OCI-LY1 (cell line): ENCODE measurements at regions not wholly inside any gene's neighbourhood (a gene's known extent, or its start where the extent isn't known, plus 50 kb on each side); places are given as distances from the start of the nearest gene placed in this dataset.
"Not testable (repeated sequence)": the region's sequence is repeated elsewhere in the genome, so short reads cannot be mapped to it uniquely, and the experiment has no call there.

Experiments
- H2AFZ ChIP-seq: fragments of 200-600 bp; sonication (generic), shearing (Covaris generic); 2 replicates; pipeline ENCODE4 v1.6.0; 2014; ENCODE audit warnings: antibody characterized with exemption, mild to moderate bottlenecking, low read length
- H3F3A ChIP-seq: fragments of 200-600 bp; sonication (generic), shearing (Covaris generic); 2 replicates; pipeline ENCODE4 v1.6.0; 2014; ENCODE audit warnings: mild to moderate bottlenecking, antibody characterized with exemption, low read length, moderate library complexity; ENCODE audit not compliant: insufficient read depth
- H3K27ac ChIP-seq: fragments of 200-600 bp; sonication (generic); 2 replicates; pipeline ENCODE4 v1.5.1; 2014; ENCODE audit warnings: low read length, mixed run types, mild to moderate bottlenecking, low read depth; ENCODE audit not compliant: poor library complexity, severe bottlenecking
- H3K27me3 ChIP-seq: fragments of 200-600 bp; sonication (generic); 2 replicates; pipeline ENCODE4 v1.6.0; 2014; ENCODE audit warnings: antibody characterized with exemption, mild to moderate bottlenecking, low read length, moderate library complexity; ENCODE audit not compliant: insufficient read depth
- H3K36me3 ChIP-seq: fragments of 200-600 bp; sonication (generic); 2 replicates; pipeline ENCODE4 v1.6.1; 2014; ENCODE audit warnings: mild to moderate bottlenecking, antibody characterized with exemption, low read length, moderate library complexity, mixed read lengths; ENCODE audit not compliant: insufficient read depth
- H3K4me1 ChIP-seq: fragments of 200-600 bp; sonication (generic); 2 replicates; pipeline ENCODE4 v1.5.1; 2014; ENCODE audit warnings: mild to moderate bottlenecking, low read length, moderate library complexity; ENCODE audit not compliant: insufficient read depth, severe bottlenecking
- H3K4me2 ChIP-seq: fragments of 200-600 bp; sonication (generic), shearing (Covaris generic); 2 replicates; pipeline ENCODE4 v1.6.1; 2014; ENCODE audit warnings: low read length
- H3K4me3 ChIP-seq: fragments of 200-600 bp; sonication (generic); 2 replicates; pipeline ENCODE4 v1.5.1; 2014; ENCODE audit warnings: low read length, low read depth, mild to moderate bottlenecking, mixed read lengths; ENCODE audit not compliant: poor library complexity, severe bottlenecking
- H3K79me2 ChIP-seq: fragments of 200-600 bp; shearing (Covaris generic); 2 replicates; pipeline ENCODE4 v1.6.1; 2016; ENCODE audit warnings: mixed run types, low read length, mixed read lengths; ENCODE audit not compliant: insufficient read depth
- H3K9ac ChIP-seq: fragments of 200-600 bp; sonication (generic), shearing (Covaris generic); 2 replicates; pipeline ENCODE4 v1.6.1; 2014; ENCODE audit warnings: mild to moderate bottlenecking, low read length, mixed read lengths
- H3K9me2 ChIP-seq: fragments of 200-600 bp; sonication (generic), shearing (Covaris generic); 2 replicates; pipeline ENCODE4 v1.6.1; 2014; ENCODE audit warnings: low read depth, mild to moderate bottlenecking, low read length, mixed read lengths
- H3K9me3 ChIP-seq: fragments of 200-600 bp; shearing (Covaris generic); 2 replicates; pipeline ENCODE4 v1.6.1; 2014; ENCODE audit warnings: low read length, mixed read lengths
- H4K20me1 ChIP-seq: fragments of 200-600 bp; sonication (generic), shearing (Covaris generic); 2 replicates; pipeline ENCODE4 v1.6.0; 2016; ENCODE audit warnings: mild to moderate bottlenecking, low read length; ENCODE audit not compliant: insufficient read depth
- CTCF ChIP-seq: fragments of 200-600 bp; sonication (generic), shearing (Covaris generic); IDR thresholded peaks from 2 replicates; pipeline ENCODE4 v1.5.1; 2017; ENCODE audit warnings: mild to moderate bottlenecking, antibody characterized with exemption, low read length, moderate library complexity, mixed read lengths
- EZH2 ChIP-seq: fragments of 200-600 bp; sonication (generic), shearing (Covaris generic); IDR thresholded peaks from 2 replicates; pipeline ENCODE4 v1.8.0; 2017; ENCODE audit warnings: borderline replicate concordance, mixed run types, mild to moderate bottlenecking, antibody characterized with exemption, low read length, moderate library complexity, mixed read lengths

- Histone ChIP-seq H3K9me3 (no peaks in the 10 kb centered on the region), H3K9me2 (no peaks in the 10 kb centered on the region), H3K79me2 (no peaks in the 10 kb centered on the region), H3F3A (no peaks in the 10 kb centered on the region), H3K36me3 (no peaks in the 10 kb centered on the region), H2AFZ (no peak overlapping the region), H3K9ac (no peak overlapping the region), H3K4me1 (no peaks in the 10 kb centered on the region), H3K27ac (no peak overlapping the region), H3K27me3 (no peaks in the 10 kb centered on the region), H3K4me3 (no peak overlapping the region), H4K20me1 (no peaks in the 10 kb centered on the region), H3K4me2 (no peak overlapping the region)
- TF ChIP-seq EZH2: no peak
- TF ChIP-seq CTCF: no peak
Observed at GRCh38 chr3:86416334-86416733, 574.6 kb downstream of the VGLL3 start.

GRCh38 chr3:86413645-86414044 lies 577.3 kb downstream of the VGLL3 start:
- no peak for TF ChIP-seq CTCF
- Histone ChIP-seq H2AFZ (no peak overlapping the region), H3K9me3 (no peaks in the 10 kb centered on the region), H3K4me2 (no peak overlapping the region), H3K9ac (no peak overlapping the region), H3K36me3 (no peaks in the 10 kb centered on the region), H3K79me2 (no peaks in the 10 kb centered on the region), H3K9me2 (no peaks in the 10 kb centered on the region), H4K20me1 (no peaks in the 10 kb centered on the region), H3K4me1 (no peaks in the 10 kb centered on the region), H3K4me3 (no peak overlapping the region), H3K27ac (no peak overlapping the region), H3K27me3 (no peaks in the 10 kb centered on the region), H3F3A (no peaks in the 10 kb centered on the region)

- Histone ChIP-seq H3K9me3 (no peaks in the 10 kb centered on the region), H3K27ac (no peak overlapping the region), H3K4me3 (no peak overlapping the region), H3K27me3 (no peaks in the 10 kb centered on the region), H3K79me2 (no peaks in the 10 kb centered on the region), H3K9ac (no peak overlapping the region), H3K4me1 (no peaks in the 10 kb centered on the region), H3K9me2 (no peaks in the 10 kb centered on the region), H2AFZ (no peak overlapping the region), H4K20me1 (no peaks in the 10 kb centered on the region), H3K4me2 (no peak overlapping the region), H3K36me3 (no peaks in the 10 kb centered on the region), H3F3A (no peaks in the 10 kb centered on the region)
- no peak for TF ChIP-seq EZH2
- TF ChIP-seq CTCF: no peak
Observed at GRCh38 chr3:86410587-86410986, 580.4 kb downstream of the VGLL3 start.

- H3K4me1 ChIP-seq, H3K79me2 ChIP-seq: not testable (repeated sequence)
Observed at GRCh38 chr3:86389759-86390158, 601.2 kb downstream of the VGLL3 start.

More at GRCh38 chr3:86389759-86390158, 601.2 kb downstream of the VGLL3 start:
- not testable (repeated sequence) for H3K36me3 ChIP-seq, H3K9me3 ChIP-seq, H3K4me2 ChIP-seq, H3K4me3 ChIP-seq, H3K27ac ChIP-seq, H3K9ac ChIP-seq, H3K9me2 ChIP-seq, H2AFZ ChIP-seq, H3K27me3 ChIP-seq, H3F3A ChIP-seq, H4K20me1 ChIP-seq
